GM10248 (cell line): ENCODE measurements at regions not wholly inside any gene's neighbourhood (a gene's known extent, or its start where the extent isn't known, plus 50 kb on each side); places are given as distances from the start of the nearest gene placed in this dataset.

ENCODE experiments used
- CTCF ChIA-PET: fragments of 300-600 bp; sonication (Branson Sonifier 250); formaldehyde crosslinking; extraction: SDS; loops from one replicate; lab custom pipeline; 2021; ENCODE audit warnings: antibody characterized with exemption; lab: Yijun Ruan, JAX
- POLR2A ChIA-PET: fragments of 350-650 bp; sonication (Branson Sonifier 250); formaldehyde crosslinking; extraction: SDS; loops from one replicate; lab custom pipeline; 2020; ENCODE audit warnings: antibody characterized with exemption; lab: Yijun Ruan, JAX
- DNase-seq: peaks from one replicate; pipeline ENCODE4 v3.0.0; 2012; ENCODE audit errors: extremely low spot score
- TF ChIP-seq, protein P1 (sequence below): IDR thresholded peaks from 2 replicates; pipeline ENCODE4 v1.5.1; 2012; ENCODE audit warnings: mild to moderate bottlenecking, low read depth; ENCODE audit errors: extremely low read depth, missing control alignments, control extremely low read depth

DNA sequence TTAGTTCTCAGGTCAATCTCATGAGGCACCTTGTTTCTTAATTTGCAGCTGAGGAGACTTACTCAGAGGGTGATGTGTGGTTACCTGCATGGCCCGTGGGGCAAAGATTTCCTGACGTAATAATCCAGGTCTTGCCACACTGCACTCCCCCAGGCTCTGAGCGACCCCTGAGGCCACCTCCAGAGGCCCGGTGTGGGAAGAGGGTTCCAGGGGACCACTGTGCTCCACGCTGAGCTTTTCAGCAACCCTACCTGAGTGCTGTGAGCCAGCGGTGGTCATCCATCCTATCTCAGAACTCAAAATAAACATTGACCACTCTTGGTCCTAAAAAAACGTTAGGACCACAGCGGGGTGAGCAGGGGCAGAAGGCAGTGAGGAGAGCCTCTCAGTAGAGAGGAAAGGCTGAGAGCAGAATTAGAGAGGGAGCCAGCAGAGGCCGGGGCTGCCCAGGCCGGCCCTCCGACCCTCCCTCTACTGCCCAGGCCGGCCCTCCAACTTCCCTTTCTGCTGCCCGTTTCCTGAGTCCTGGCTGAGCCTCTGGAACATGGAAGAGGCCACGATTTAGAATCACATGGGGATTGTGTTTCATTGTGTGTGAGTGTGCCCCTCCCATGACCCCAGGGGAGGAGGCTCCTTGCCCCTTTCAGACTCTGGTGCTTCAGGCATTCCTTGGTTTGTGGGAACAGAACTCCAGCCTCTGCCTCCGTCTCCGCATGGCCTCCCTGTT, 188.2 kb upstream of the DIO3 start:
- POLR2A ChIA-PET, result no interaction called here
- DNase-seq, result peak; percentile 7
- CTCF ChIA-PET, result no interaction called here
- TF ChIP-seq, protein P1, sequence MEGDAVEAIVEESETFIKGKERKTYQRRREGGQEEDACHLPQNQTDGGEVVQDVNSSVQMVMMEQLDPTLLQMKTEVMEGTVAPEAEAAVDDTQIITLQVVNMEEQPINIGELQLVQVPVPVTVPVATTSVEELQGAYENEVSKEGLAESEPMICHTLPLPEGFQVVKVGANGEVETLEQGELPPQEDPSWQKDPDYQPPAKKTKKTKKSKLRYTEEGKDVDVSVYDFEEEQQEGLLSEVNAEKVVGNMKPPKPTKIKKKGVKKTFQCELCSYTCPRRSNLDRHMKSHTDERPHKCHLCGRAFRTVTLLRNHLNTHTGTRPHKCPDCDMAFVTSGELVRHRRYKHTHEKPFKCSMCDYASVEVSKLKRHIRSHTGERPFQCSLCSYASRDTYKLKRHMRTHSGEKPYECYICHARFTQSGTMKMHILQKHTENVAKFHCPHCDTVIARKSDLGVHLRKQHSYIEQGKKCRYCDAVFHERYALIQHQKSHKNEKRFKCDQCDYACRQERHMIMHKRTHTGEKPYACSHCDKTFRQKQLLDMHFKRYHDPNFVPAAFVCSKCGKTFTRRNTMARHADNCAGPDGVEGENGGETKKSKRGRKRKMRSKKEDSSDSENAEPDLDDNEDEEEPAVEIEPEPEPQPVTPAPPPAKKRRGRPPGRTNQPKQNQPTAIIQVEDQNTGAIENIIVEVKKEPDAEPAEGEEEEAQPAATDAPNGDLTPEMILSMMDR, result no peak

DNA sequence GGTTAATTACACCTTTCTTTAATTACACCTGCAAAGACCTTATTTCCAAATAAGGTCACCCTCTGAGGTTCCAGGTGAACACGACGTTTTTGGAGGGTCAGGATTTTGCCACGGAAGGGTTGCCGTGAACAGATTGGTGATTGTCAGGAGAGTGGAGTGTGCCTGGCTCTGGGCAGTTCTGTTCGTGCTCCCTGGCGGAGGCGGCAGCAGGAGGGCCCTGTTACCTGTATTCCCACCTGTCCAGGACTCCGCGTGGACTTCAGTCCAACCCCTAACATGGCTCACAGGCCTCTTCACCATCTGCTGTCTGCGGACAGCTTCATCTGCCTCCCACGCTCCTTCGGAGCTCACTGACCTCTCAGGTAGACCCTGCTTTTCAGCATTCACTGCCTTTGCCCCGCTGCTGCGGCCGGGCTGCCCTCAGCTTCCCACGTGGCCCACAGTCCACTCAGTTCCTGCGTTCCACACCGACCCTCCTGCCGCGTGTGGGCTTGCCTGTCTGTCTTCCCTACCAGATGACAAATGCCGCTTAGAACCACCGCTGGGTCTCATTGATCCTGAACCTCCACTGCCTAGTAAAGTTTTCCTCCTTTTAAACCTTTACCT, 187.5 kb upstream of the DIO3 start:
- TF ChIP-seq, protein P1, result no peak
- ChIA-PET CTCF (no interaction called here), POLR2A (no interaction called here)
- no peak for DNase-seq

DNA sequence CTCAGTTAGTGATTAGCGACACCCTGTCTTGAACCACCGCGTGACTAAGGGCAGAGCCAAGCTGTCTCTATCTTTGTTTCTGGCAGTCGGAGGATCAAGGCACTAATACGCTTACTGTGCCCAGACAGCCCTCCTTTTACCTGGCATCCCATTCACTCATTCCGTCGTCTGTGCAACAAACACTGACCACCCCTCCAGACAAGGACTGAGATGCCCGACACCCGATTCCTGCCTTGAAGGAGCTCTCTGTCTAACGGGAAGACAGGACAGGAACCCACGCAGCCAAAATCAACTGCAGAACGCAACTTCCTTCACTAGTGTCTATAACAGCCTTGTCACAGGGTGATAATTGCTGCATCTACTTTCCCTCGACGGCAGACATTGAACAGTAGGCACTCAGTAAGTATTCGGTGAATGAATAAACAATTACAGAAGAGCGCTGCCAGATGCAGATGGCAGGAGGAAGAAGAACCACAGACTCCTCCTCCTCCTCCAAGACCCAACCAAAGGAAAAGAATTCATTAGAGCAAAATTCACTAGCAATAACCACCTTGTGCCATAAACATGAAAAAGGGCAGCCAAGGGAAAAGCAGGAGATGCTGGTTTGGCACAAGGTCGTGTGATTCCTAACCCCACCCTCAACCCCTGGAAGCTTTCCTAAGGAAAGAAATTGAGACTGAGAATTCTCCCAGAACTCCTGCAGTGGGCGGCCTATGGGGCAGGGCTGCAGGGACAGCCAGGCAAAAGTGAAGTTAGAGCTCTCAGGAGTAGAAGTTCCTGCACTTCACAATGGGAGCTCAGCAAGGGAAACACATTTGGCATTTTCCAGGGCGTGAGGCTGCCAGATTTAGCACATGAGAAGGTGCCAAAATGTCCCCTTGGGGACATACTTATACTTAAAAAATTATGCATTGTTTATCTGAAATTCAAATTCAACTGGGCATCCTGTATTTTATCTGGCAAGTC, 186.6 kb upstream of the DIO3 start:
- DNase-seq, result no peak
- CTCF ChIA-PET, result no interaction called here
- TF ChIP-seq, protein P1, result no peak
- POLR2A ChIA-PET, result no interaction called here

DNA sequence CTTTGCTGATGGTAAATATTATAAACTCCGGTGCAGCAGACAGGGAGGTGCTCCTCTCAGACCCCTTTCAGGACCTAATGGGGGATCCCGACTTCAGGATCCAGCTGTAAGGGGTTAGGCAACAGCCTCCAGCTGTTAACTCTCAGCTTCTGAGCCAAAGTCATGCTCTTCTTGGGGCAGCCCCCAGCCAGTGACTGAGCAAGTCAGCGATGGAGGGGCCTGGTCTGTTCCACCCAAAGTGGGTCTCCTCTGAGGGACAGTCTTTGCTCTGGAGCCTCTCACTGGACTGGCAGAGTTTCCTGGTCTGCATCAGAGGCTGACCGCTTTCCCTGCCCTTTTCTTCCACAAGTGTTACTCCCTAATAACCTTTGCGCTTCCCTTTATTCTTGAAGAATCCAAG, 184.2 kb upstream of the DIO3 start:
- POLR2A ChIA-PET, result no interaction called here
- DNase-seq, result no peak
- CTCF ChIA-PET, result no interaction called here
- TF ChIP-seq, protein P1, result no peak

- ChIA-PET CTCF (no interaction called here), POLR2A (no interaction called here)
- TF ChIP-seq, protein P1, result no peak
- no peak for DNase-seq
Measured at GRCh38 chr14:101379842-101380241, 181.5 kb upstream of the DIO3 start.

DNA sequence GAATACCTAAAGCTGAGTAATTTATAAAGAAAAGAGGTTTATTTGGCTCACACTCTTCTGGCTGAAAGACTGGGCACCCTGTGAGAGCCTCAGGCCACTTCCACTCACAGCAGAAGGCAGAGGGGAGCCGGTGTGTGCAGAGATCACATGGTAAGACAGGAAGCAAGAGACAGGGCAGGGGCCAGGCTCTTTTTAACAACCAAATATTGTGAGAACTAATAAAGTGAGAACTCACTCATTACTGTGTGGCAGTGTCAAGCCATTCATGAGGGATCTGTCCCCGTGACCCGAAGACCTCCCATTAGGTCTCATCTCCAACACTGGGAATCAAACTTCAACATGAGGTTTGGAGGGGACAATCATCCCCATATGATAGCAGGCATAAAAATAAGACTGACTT, 180.8 kb upstream of the DIO3 start:
- TF ChIP-seq, protein P1, result no peak
- CTCF ChIA-PET, result no interaction called here
- POLR2A ChIA-PET, result no interaction called here
- DNase-seq, result no peak
